SKM-1 (cell line): ENCODE measurements at regions not wholly inside any gene's neighbourhood (a gene's known extent, or its start where the extent isn't known, plus 50 kb on each side); places are given as distances from the start of the nearest gene placed in this dataset.
"Not testable (repeated sequence)": the region's sequence is repeated elsewhere in the genome, so short reads cannot be mapped to it uniquely, and the experiment has no call there.

Experiments
- DNase-seq: peaks from one replicate; lab custom pipeline; 2025; ENCODE audit not compliant: unreplicated experiment; lab: John Stamatoyannopoulos, UW

GRCh38 chr3:64392001-64392400 is 166.7 kb upstream of the PRICKLE2 start:
- no peak for DNase-seq

DNA sequence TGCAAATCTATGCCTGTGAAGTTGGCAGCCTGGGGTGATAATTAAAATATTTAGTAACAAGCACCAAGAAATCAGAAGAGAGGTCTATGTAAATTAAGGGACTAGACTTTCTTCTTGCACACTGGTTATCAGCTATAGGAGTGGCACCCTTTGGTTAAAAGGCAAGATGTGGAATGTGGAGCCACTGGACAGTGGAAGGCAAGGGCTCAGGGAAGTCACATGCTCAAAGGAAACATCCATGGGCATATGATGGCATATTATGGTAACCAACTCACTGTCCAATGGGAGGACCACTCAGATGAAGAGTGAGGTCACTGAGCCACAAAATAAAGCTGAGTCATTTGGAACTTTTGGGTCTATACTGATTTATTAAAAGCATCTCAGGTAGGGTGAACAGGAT is 165.6 kb upstream of the PRICKLE2 start:
- no peak for DNase-seq

DNA sequence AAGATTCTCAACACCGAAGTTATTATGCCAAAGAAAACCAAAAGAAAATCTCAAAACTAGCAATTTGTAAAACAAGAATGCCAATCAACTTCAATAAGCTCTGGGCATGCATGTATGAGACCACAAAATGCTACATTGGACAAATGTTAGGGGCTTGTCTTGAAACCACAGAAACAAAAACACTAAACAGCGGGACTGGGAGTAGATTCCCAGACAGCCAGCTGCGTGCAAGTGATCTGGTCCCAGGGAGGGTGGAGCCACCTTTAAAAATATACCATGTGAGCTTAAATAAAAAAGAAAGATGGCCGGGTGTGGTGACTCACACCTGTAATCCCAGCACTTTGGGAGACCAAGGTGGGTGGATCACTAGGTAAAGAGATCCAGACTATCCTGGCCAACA is 163.6 kb upstream of the PRICKLE2 start:
- no peak for DNase-seq

DNA sequence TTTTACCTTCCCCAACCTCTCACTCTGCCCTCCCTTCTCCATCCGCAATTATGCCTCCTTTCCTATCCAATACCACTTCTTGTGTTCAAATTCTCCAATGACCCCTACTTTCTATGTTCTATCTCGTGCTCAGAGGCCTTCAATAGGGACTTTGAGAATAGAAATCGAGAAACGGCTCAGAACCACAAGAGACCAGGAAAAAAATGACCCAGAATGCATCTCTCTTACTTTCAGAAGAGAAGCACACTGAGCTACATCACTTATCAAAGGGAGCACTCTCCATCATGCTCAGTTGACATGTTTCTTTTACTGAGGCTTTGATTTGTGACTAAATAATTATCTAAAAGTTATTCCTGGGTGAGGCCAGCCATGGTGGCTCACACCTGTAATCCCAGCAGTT is 162.4 kb upstream of the PRICKLE2 start:
- no peak for DNase-seq

DNA sequence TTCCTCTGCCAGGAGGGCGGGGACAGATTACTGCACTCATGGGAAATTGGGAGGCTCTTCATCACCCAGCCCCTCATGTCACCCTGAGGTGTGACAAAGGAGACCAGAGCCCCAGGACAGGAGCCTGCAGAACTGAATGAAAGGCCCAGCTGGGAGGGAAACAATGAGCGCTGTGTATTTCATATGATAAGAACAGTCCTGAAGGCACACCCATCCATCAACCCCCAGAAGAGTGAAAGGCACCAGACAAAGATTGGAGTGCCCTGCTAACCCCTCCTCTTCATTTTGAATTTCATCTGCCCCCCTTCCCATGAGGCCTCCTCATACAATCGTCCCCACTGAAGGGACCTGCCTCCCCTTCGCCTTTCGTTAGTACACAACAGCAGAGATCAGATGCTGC is 160.0 kb upstream of the PRICKLE2 start:
- DNase-seq, result no peak

DNA sequence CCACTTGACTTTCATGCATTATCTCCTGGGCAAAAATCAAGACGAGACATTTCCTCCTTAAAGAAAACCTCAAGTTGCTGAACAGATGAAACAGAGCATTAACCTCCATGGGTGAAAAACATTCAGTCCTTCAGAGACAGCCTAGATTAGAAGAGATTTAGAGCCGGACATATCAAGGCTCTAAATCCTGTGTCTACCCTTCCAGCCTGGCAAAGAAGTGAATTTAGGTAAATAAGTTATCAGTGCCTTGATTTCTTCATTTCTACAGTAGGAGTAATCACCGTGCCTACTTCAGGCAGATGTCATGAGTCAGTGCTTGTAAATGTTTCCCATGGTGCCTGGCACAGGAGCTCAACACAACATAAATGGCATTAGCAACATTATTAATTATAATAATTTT is 159.3 kb upstream of the PRICKLE2 start:
- no peak for DNase-seq

DNA sequence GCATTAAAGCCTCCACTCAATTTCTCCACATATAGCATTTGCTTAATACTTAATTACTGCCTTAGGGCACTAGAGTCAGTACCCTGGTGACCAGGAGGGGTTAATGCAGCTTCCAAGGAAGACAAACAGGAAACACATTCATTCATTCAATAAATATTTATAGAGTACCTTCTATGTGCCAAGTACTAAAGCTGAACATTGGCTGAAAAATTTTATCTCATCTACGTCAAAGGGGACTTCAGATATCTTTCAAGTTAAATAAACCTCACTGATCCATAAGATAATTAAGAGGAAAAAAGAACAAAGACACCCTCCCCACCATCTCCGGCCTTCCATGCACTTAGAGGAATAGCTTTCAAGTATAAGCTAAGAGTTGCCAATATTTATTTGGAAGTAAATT is 156.9 kb upstream of the PRICKLE2 start:
- DNase-seq, result no peak

GRCh38 chr3:64381367-64381766 is 156.1 kb upstream of the PRICKLE2 start:
- no peak for DNase-seq

DNA sequence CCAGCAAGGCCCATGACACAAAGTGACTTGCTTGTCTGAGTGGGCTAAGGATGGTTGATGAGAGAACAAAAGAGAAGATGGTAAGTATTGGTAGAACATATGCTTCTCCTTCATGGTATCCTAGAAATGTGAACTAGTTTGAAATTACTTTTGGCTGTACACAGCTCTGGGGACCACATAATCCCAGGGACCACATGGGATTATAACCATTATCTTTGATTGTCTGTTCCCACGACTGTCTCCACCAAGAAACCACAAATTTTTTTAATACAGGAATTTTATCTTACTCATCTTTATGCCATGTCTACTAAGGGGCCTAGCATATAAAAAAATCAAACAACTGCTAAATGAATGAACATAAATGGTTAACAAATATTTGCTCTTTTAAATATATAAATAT is 155.3 kb upstream of the PRICKLE2 start:
- DNase-seq, result no peak

- DNase-seq, result no peak
These were observed 154.0 kb upstream of the PRICKLE2 start for GRCh38 chr3:64379221-64379620.

- DNase-seq, result no peak
These were observed 152.7 kb upstream of the PRICKLE2 start for GRCh38 chr3:64377942-64378341.

DNA sequence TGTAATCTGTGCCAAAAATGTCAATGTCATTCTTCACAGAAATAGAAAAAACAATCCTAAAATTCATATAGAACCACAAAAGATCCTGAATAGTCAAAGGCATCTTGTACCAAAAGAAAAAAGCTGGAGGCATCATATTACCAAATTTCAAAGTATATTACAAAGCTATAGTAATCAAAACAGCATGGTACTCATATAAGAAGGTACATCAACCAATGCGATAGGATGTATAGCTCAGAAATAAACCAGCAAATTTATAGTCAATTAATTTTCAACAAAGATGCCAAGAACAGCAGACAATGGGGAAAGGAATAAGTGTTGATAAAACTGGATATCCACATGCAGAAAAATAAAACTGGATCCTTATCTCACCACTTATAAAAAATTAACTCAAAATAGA is 150.5 kb upstream of the PRICKLE2 start:
- no peak for DNase-seq

GRCh38 chr3:64369390-64369789 is 144.1 kb upstream of the PRICKLE2 start:
- no peak for DNase-seq

- no peak for DNase-seq
These were observed 143.2 kb upstream of the PRICKLE2 start for GRCh38 chr3:64368257-64369020.

GRCh38 chr3:64365877-64366276 is 140.6 kb upstream of the PRICKLE2 start:
- no peak for DNase-seq

- DNase-seq, result no peak
These were observed 138.6 kb upstream of the PRICKLE2 start for GRCh38 chr3:64363842-64364241.

- no peak for DNase-seq
These were observed 136.9 kb upstream of the PRICKLE2 start for GRCh38 chr3:64361962-64362735.

DNA sequence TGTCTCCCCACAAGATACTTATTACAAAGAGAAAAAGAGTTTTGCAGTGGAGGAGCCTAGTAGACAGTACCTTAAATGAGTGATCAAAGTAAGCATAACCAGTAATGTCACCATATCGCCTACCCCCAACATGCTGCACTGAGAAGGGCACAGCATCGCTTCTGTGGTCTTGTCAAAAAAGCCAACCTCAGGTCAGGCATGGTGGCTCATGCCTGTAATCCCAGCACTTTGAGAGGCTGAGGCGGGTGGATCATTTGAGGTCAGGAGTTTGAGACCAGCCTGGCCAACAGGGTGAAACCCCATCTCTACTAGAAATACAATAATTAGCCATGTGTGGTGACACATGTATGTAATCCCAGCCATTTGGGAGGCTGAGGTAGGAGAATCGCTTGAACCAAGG is 135.8 kb upstream of the PRICKLE2 start:
- DNase-seq, result not testable (repeated sequence)

GRCh38 chr3:64360280-64360679 is 135.0 kb upstream of the PRICKLE2 start:
- DNase-seq, result no peak

- no peak for DNase-seq
These were observed 134.5 kb upstream of the PRICKLE2 start for GRCh38 chr3:64359735-64360134.

GRCh38 chr3:64358853-64359252 is 133.6 kb upstream of the PRICKLE2 start:
- no peak for DNase-seq

DNA sequence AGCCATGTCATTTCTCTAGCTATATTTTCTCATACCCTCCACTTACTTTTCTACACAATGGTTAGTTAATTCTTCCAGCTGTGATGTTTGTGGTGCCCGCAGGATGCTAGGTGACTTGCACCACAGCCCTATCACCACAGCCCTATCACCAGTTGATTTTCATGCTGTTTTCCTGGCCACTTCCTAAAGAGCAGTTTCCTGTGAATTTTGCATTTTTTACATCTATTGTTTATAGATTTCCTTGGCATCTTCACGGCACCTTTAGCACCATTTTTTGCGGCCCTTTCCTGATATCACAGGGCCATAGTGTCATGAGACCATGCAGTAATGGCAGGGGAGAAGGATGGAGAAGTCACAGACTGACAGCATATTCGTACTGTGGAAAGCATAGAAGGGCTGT is 132.9 kb upstream of the PRICKLE2 start:
- DNase-seq, result no peak

- no peak for DNase-seq
These were observed 132.2 kb upstream of the PRICKLE2 start for GRCh38 chr3:64357481-64357880.
